OCI-LY1 (cell line): ENCODE measurements at regions not wholly inside any gene's neighbourhood (a gene's known extent, or its start where the extent isn't known, plus 50 kb on each side); places are given as distances from the start of the nearest gene placed in this dataset.

Experiments used
- CTCF ChIP-seq: fragments of 200-600 bp; sonication (generic), shearing (Covaris generic); IDR thresholded peaks from 2 replicates; pipeline ENCODE4 v1.5.1; 2017; ENCODE audit warnings: mild to moderate bottlenecking, antibody characterized with exemption, low read length, moderate library complexity, mixed read lengths
- EZH2 ChIP-seq: fragments of 200-600 bp; sonication (generic), shearing (Covaris generic); IDR thresholded peaks from 2 replicates; pipeline ENCODE4 v1.8.0; 2017; ENCODE audit warnings: borderline replicate concordance, mixed run types, mild to moderate bottlenecking, antibody characterized with exemption, low read length, moderate library complexity, mixed read lengths

- TF ChIP-seq CTCF (no peak), EZH2 (no peak)
Measured at GRCh38 chr7:22604246-22604645, 104.3 kb upstream of the STEAP1B start.
